GM23338 (cell line): ENCODE measurements at regions not wholly inside any gene's neighbourhood (a gene's known extent, or its start where the extent isn't known, plus 50 kb on each side); places are given as distances from the start of the nearest gene placed in this dataset.

Source experiments
- ATAC-seq: fragments of 200-7000 bp; cut with Tn5 transposase; 3 replicates; pipeline ENCODE4 v1.9.1; 2020
- DNase-seq: peaks from one replicate; pipeline ENCODE4 v3.0.0-alpha.2; 2015; ENCODE audit warnings: low spot score
- H2AFZ ChIP-seq: fragments of 200-600 bp; sonication (generic); 2 replicates; pipeline ENCODE4 v1.8.0; 2016; ENCODE audit warnings: antibody characterized with exemption, mild to moderate bottlenecking, moderate library complexity
- H3F3A ChIP-seq: fragments of 200-600 bp; sonication (generic); replicated peaks from 2 replicates; pipeline ENCODE4 v1.8.0; 2017; ENCODE audit warnings: antibody characterized with exemption, mixed run types, low read depth
- H3K27ac ChIP-seq: fragments of 200-600 bp; sonication (generic); 2 replicates; pipeline ENCODE4 v1.6.1; 2016; ENCODE audit warnings: low read depth
- H3K27me3 ChIP-seq: fragments of 200-600 bp; sonication (generic); 2 replicates; pipeline ENCODE4 v1.8.0; 2016; ENCODE audit warnings: mild to moderate bottlenecking, mixed run types, moderate library complexity; ENCODE audit not compliant: insufficient read depth
- H3K36me3 ChIP-seq: fragments of 200-600 bp; sonication (generic); 2 replicates; pipeline ENCODE4 v1.8.0; 2016; ENCODE audit warnings: mild to moderate bottlenecking; ENCODE audit not compliant: insufficient read depth
- H3K4me1 ChIP-seq: fragments of 200-600 bp; sonication (generic); 2 replicates; pipeline ENCODE4 v1.8.0; 2016; ENCODE audit warnings: mild to moderate bottlenecking, moderate library complexity; ENCODE audit not compliant: insufficient read depth
- H3K4me2 ChIP-seq: fragments of 200-600 bp; sonication (generic); 2 replicates; pipeline ENCODE4 v1.7.1; 2017; ENCODE audit warnings: mixed run types
- H3K4me3 ChIP-seq: fragments of 200-600 bp; sonication (generic); 2 replicates; pipeline ENCODE4 v1.6.1; 2016; ENCODE audit warnings: mixed run types
- H3K79me2 ChIP-seq: fragments of 200-600 bp; sonication (generic); replicated peaks from 2 replicates; pipeline ENCODE4 v1.8.0; 2017; ENCODE audit warnings: mild to moderate bottlenecking; ENCODE audit not compliant: insufficient read depth
- H3K9me2 ChIP-seq: fragments of 200-600 bp; sonication (generic); 2 replicates; pipeline ENCODE4 v1.8.0; 2017; ENCODE audit not compliant: insufficient read depth
- H4K20me1 ChIP-seq: fragments of 200-600 bp; sonication (generic); replicated peaks from 2 replicates; pipeline ENCODE4 v1.8.0; 2017; ENCODE audit warnings: mild to moderate bottlenecking; ENCODE audit not compliant: insufficient read depth
- H3K27ac Mint-ChIP-seq: 2 replicates; pipeline ENCODE4 v1.8.0; 2020; ENCODE audit warnings: inconsistent platforms, mild to moderate bottlenecking, moderate library complexity, mixed read lengths
- H3K27me3 Mint-ChIP-seq: 3 replicates; pipeline ENCODE4 v1.8.0; 2022; ENCODE audit warnings: low read depth, mild to moderate bottlenecking, moderate library complexity, mixed read lengths, inconsistent platforms; ENCODE audit not compliant: insufficient read depth, poor library complexity
- H3K36me3 Mint-ChIP-seq: 3 replicates; pipeline ENCODE4 v1.8.0; 2021; ENCODE audit warnings: low read depth, mild to moderate bottlenecking, inconsistent platforms, moderate library complexity, mixed read lengths
- H3K4me1 Mint-ChIP-seq: 3 replicates; pipeline ENCODE4 v1.8.0; 2020; ENCODE audit warnings: mild to moderate bottlenecking, inconsistent platforms, mixed read lengths
- H3K4me3 Mint-ChIP-seq: 3 replicates; pipeline ENCODE4 v1.8.0; 2021; ENCODE audit warnings: moderate library complexity, mild to moderate bottlenecking, inconsistent platforms, mixed read lengths
- H3K9me3 Mint-ChIP-seq: 3 replicates; pipeline ENCODE4 v1.8.0; 2020; ENCODE audit warnings: moderate library complexity, mild to moderate bottlenecking, inconsistent platforms, mixed read lengths
- CREB1 ChIP-seq: fragments of 250-450 bp; sonication (Bioruptor Pico); IDR thresholded peaks from 2 replicates; pipeline ENCODE4 v1.5.0; 2020; ENCODE audit warnings: low read depth, mild to moderate bottlenecking, moderate library complexity
- CTCF ChIP-seq, 2 experiments: fragments of 200-600 bp in 1 of 2; sonication (generic) in 1 of 2; conservative IDR thresholded peaks; 2 replicates each; pipeline versions ENCODE4 v1.5.1 to v1.6.1; 2016 to 2017; ENCODE audit warnings: antibody characterized with exemption in 2 of 2, low read depth in 2 of 2, mild to moderate bottlenecking in 2 of 2, moderate library complexity in 1 of 2
- EZH2 ChIP-seq: fragments of 200-600 bp; sonication (generic); IDR thresholded peaks from one replicate; pipeline ENCODE4 v1.8.0; 2017; ENCODE audit warnings: antibody characterized with exemption, mild to moderate bottlenecking, low read depth; ENCODE audit not compliant: unreplicated experiment
- EZH2phosphoT487 ChIP-seq: fragments of 200-600 bp; sonication (generic); IDR thresholded peaks from one replicate; pipeline ENCODE4 v1.8.1; 2018; ENCODE audit warnings: antibody characterized with exemption; ENCODE audit not compliant: unreplicated experiment
- JUNB ChIP-seq: IDR thresholded peaks from one replicate; pipeline ENCODE4 v1.6.1; 2016; ENCODE audit warnings: antibody characterized with exemption; ENCODE audit not compliant: unreplicated experiment
- NANOG ChIP-seq: IDR thresholded peaks from 2 replicates; pipeline ENCODE4 v1.6.1; 2016; ENCODE audit warnings: antibody characterized with exemption, borderline replicate concordance
- POLR2AphosphoS5 ChIP-seq: IDR thresholded peaks from 2 replicates; pipeline ENCODE4 v1.6.1; 2016; ENCODE audit warnings: antibody characterized with exemption, low read depth
- REST ChIP-seq: IDR thresholded peaks from one replicate; pipeline ENCODE4 v1.6.1; 2018; ENCODE audit warnings: antibody characterized with exemption; ENCODE audit not compliant: unreplicated experiment
- STAT1 ChIP-seq: IDR thresholded peaks from one replicate; pipeline ENCODE4 v1.6.1; 2016; ENCODE audit warnings: antibody characterized with exemption; ENCODE audit not compliant: unreplicated experiment
- ZNF114 ChIP-seq: fragments of 250-450 bp; sonication (Bioruptor Pico); IDR thresholded peaks from 2 replicates; pipeline ENCODE4 v1.5.0; 2020; ENCODE audit warnings: mild to moderate bottlenecking, moderate library complexity
- ZNF331 ChIP-seq: fragments of 250-450 bp; sonication (Bioruptor Pico); IDR thresholded peaks from 2 replicates; pipeline ENCODE4 v1.5.0; 2020; ENCODE audit warnings: low read depth, mild to moderate bottlenecking, moderate library complexity
- ZNF462 ChIP-seq: fragments of 250-450 bp; sonication (Bioruptor Pico); IDR thresholded peaks from 2 replicates; pipeline ENCODE4 v1.5.0; 2020; ENCODE audit warnings: mild to moderate bottlenecking, moderate library complexity
- TF ChIP-seq, protein P1 (sequence below): IDR thresholded peaks from 2 replicates; pipeline ENCODE4 v1.6.1; 2016; ENCODE audit warnings: antibody characterized with exemption

- no peaks in the 10 kb centered on the region for H3K4me1 ChIP-seq
- no peaks in the 10 kb centered on the region for H3K79me2 ChIP-seq
- H4K20me1 ChIP-seq = no peaks in the 10 kb centered on the region
- no peak overlapping the region for H2AFZ ChIP-seq
- H3K36me3 ChIP-seq = no peaks in the 10 kb centered on the region
- H3F3A ChIP-seq = no peaks in the 10 kb centered on the region
- H3K36me3 Mint-ChIP-seq = no peaks in the 10 kb centered on the region
- H3K4me2 ChIP-seq = no peak overlapping the region
- no peak overlapping the region for H3K27ac Mint-ChIP-seq
- H3K27ac ChIP-seq = no peak overlapping the region
- peaks cover 6% of the 10 kb centered on the region for H3K27me3 Mint-ChIP-seq
- H3K4me3 Mint-ChIP-seq = no peak overlapping the region
- no peaks in the 10 kb centered on the region for H3K4me1 Mint-ChIP-seq
- no peak for DNase-seq
- ATAC-seq = no peak
- no peak for TF ChIP-seq NANOG
- no peak for TF ChIP-seq JUNB
- TF ChIP-seq POLR2AphosphoS5 = no peak
- TF ChIP-seq ZNF331 (CRISPR knock-in tag) = no peak
- TF ChIP-seq EZH2 = no peak
- TF ChIP-seq, protein P1, sequence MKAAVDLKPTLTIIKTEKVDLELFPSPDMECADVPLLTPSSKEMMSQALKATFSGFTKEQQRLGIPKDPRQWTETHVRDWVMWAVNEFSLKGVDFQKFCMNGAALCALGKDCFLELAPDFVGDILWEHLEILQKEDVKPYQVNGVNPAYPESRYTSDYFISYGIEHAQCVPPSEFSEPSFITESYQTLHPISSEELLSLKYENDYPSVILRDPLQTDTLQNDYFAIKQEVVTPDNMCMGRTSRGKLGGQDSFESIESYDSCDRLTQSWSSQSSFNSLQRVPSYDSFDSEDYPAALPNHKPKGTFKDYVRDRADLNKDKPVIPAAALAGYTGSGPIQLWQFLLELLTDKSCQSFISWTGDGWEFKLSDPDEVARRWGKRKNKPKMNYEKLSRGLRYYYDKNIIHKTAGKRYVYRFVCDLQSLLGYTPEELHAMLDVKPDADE = no peak
- no peak for TF ChIP-seq EZH2phosphoT487
- no peak for TF ChIP-seq STAT1
- TF ChIP-seq ZNF114 = no peak
- TF ChIP-seq CREB1 = no peak
- no peak for TF ChIP-seq ZNF462 (CRISPR knock-in tag)
- TF ChIP-seq REST = no peak
- TF ChIP-seq CTCF (conservative IDR thresholded peaks at IDR 0.05; ENCODE audit: low read depth in 2 of 2) = no peak
- H3K9me3 Mint-ChIP-seq = no peaks in the 10 kb centered on the region; the same call in 2 of the 3 replicates
- H3K9me2 ChIP-seq = 0 out of 2 replicates have a peak, but pooled peaks cover 12% of the 10 kb centered on the region
- no peak overlapping the region for H3K4me3 ChIP-seq
- H3K27me3 ChIP-seq = no peaks in the 10 kb centered on the region
Measured at GRCh38 chr2:19552270-19552669, 193.8 kb upstream of the OSR1 start.
